ENCODE measurements at regions not wholly inside any gene's neighbourhood (a gene's known extent, or its start where the extent isn't known, plus 50 kb on each side); places are given as distances from the start of the nearest gene placed in this dataset.

GRCh38 chr5:159488516-159488915 lies 158.2 kb upstream of the IL12B start:
- WGBS, 2 donors, result 81% methylated on average over 4 of the region's 4 CpGs
- Histone ChIP-seq H3K9me3 (no peaks in the 10 kb centered on the region), H3K36me3 (no peaks in the 10 kb centered on the region), H3K4me3 (replicated peaks in 1 of 3) (no peak overlapping the region), H3K27me3 (no peaks in the 10 kb centered on the region), H3K27ac (no peak overlapping the region), H3K4me1 (no peaks in the 10 kb centered on the region)
- DNase-seq, result no peak
- intact Hi-C loops (cut with DNase I), result no loop called here
- TF ChIP-seq POLR2A (IDR thresholded peaks at IDR 0.05), result no peak
- no peak for TF ChIP-seq CTCF (IDR thresholded peaks at IDR 0.05)

- 91 to 100% methylated on average over 1 of the region's 1 CpG for WGBS, 2 donors
- DNase-seq, result no peak
- intact Hi-C loops (cut with DNase I), result no loop called here
- no peaks in the 10 kb centered on the region for H3K36me3 ChIP-seq
- no peak overlapping the region for H3K4me3 ChIP-seq (replicated peaks in 1 of 3)
- no peaks in the 10 kb centered on the region for H3K9me3 ChIP-seq
- H3K27me3 ChIP-seq, result no peaks in the 10 kb centered on the region
- TF ChIP-seq POLR2A (IDR thresholded peaks at IDR 0.05), result no peak
- no peak for TF ChIP-seq CTCF (IDR thresholded peaks at IDR 0.05)
- no peak overlapping the region for H3K27ac ChIP-seq
- no peaks in the 10 kb centered on the region for H3K4me1 ChIP-seq
Measured at GRCh38 chr5:159489779-159490178, 159.5 kb upstream of the IL12B start.

- Histone ChIP-seq H3K9me3 (no peaks in the 10 kb centered on the region), H3K4me1 (no peaks in the 10 kb centered on the region), H3K36me3 (no peaks in the 10 kb centered on the region), H3K4me3 (replicated peaks in 1 of 3) (no peak overlapping the region), H3K27ac (no peak overlapping the region), H3K27me3 (no peaks in the 10 kb centered on the region)
- WGBS, 2 donors, result 76 to 90% methylated on average over 2 of the region's 2 CpGs
- TF ChIP-seq POLR2A (IDR thresholded peaks at IDR 0.05) (no peak), CTCF (IDR thresholded peaks at IDR 0.05) (no peak)
- intact Hi-C loops (cut with DNase I), result no loop called here
- no peak for DNase-seq
Measured at GRCh38 chr5:159490507-159490906, 160.2 kb upstream of the IL12B start.

- no peak for TF ChIP-seq CTCF (IDR thresholded peaks at IDR 0.05)
- no peak for TF ChIP-seq POLR2A (IDR thresholded peaks at IDR 0.05)
- H3K4me3 ChIP-seq (replicated peaks in 1 of 3), result no peak overlapping the region
- no peak for DNase-seq
- no peaks in the 10 kb centered on the region for H3K4me1 ChIP-seq
- H3K27ac ChIP-seq, result no peak overlapping the region
- no peaks in the 10 kb centered on the region for H3K9me3 ChIP-seq
- H3K27me3 ChIP-seq, result no peaks in the 10 kb centered on the region
- no peaks in the 10 kb centered on the region for H3K36me3 ChIP-seq
- intact Hi-C loops (cut with DNase I), result no loop called here
Measured at GRCh38 chr5:159493696-159494095, 163.4 kb upstream of the IL12B start.

GRCh38 chr5:159496773-159497172 lies 166.5 kb upstream of the IL12B start:
- H3K27ac ChIP-seq, result no peak overlapping the region
- intact Hi-C loops (cut with DNase I), result no loop called here
- H3K36me3 ChIP-seq, result no peaks in the 10 kb centered on the region
- no peaks in the 10 kb centered on the region for H3K27me3 ChIP-seq
- H3K4me1 ChIP-seq, result no peaks in the 10 kb centered on the region
- H3K9me3 ChIP-seq, result no peaks in the 10 kb centered on the region
- no peak overlapping the region for H3K4me3 ChIP-seq (replicated peaks in 1 of 3)
- TF ChIP-seq CTCF (IDR thresholded peaks at IDR 0.05), result no peak
- no peak for TF ChIP-seq POLR2A (IDR thresholded peaks at IDR 0.05)
- WGBS, 2 donors, result 78 to 90% methylated on average over 7 of the region's 7 CpGs
- no peak for DNase-seq
